ENCODE measurements at regions not wholly inside any gene's neighbourhood (a gene's known extent, or its start where the extent isn't known, plus 50 kb on each side); places are given as distances from the start of the nearest gene placed in this dataset.

DNA sequence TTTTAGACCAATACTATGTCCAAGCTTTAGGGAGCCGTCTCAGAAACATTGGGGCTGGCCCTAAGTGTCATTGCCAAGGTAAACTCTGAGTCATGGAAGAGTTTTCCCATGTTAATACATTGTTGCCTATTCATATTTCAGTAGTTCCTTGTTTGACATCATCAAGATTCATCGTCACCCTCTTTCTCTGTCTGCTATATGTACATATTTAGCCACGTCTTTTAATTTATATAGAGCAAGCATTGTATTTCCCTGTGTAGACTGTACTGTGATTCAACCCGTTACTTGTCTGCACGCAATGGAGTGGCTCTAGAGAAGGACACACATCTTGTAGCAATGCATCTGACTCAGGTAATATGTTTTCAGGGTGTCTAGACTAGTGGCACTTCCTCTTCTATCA lies 217.9 kb upstream of the TPK1 start:
- Histone ChIP-seq H3K4me1 (no peaks in the 10 kb centered on the region), H3K4me3 (no peak overlapping the region), H3K27ac (no peak overlapping the region), H3K36me3 (no peaks in the 10 kb centered on the region), H3K9me3 (no peaks in the 10 kb centered on the region), H3K27me3 (no peaks in the 10 kb centered on the region)
- DNase-seq = no peak
- WGBS, 2 donors = 80 to 86% methylated on average over 5 of the region's 5 CpGs
- TF ChIP-seq POLR2A (IDR thresholded peaks at IDR 0.05) (no peak), EP300 (IDR thresholded peaks at IDR 0.05) (no peak), POLR2AphosphoS5 (IDR thresholded peaks at IDR 0.05) (no peak)
- TF ChIP-seq, protein P1, sequence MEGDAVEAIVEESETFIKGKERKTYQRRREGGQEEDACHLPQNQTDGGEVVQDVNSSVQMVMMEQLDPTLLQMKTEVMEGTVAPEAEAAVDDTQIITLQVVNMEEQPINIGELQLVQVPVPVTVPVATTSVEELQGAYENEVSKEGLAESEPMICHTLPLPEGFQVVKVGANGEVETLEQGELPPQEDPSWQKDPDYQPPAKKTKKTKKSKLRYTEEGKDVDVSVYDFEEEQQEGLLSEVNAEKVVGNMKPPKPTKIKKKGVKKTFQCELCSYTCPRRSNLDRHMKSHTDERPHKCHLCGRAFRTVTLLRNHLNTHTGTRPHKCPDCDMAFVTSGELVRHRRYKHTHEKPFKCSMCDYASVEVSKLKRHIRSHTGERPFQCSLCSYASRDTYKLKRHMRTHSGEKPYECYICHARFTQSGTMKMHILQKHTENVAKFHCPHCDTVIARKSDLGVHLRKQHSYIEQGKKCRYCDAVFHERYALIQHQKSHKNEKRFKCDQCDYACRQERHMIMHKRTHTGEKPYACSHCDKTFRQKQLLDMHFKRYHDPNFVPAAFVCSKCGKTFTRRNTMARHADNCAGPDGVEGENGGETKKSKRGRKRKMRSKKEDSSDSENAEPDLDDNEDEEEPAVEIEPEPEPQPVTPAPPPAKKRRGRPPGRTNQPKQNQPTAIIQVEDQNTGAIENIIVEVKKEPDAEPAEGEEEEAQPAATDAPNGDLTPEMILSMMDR (IDR thresholded peaks at IDR 0.05) = no peak
- intact Hi-C loops (cut with DNase I) = no loop called here

DNA sequence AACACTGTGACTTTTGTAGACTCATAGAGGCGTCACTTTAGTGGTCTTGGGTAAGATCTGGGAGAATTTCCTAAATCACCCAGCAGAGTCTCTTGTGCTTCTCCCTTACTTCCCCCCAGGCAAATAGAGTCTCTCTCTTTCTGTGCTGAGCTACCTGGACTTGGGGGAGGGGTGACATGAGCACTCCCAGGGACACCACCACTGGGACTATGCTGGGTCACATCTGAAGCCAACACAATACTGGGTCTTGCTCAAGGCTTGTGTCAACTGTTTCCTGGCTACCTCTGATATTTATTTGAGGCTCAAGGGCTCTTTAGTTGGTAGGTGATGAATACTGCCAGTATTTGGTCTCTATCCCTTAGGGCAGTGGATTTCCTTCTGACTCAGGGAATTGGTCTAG lies 214.6 kb upstream of the TPK1 start:
- H3K27me3 ChIP-seq = no peaks in the 10 kb centered on the region
- no peaks in the 10 kb centered on the region for H3K36me3 ChIP-seq
- intact Hi-C loops (cut with DNase I) = no loop called here
- 87 to 92% methylated on average over 1 of the region's 1 CpG for WGBS, 2 donors
- no peaks in the 10 kb centered on the region for H3K4me1 ChIP-seq
- H3K27ac ChIP-seq = no peak overlapping the region
- TF ChIP-seq POLR2AphosphoS5 (IDR thresholded peaks at IDR 0.05) = no peak
- no peak for TF ChIP-seq POLR2A (IDR thresholded peaks at IDR 0.05)
- no peak for TF ChIP-seq EP300 (IDR thresholded peaks at IDR 0.05)
- TF ChIP-seq, protein P1 (IDR thresholded peaks at IDR 0.05) = no peak
- DNase-seq = no peak
- H3K9me3 ChIP-seq = no peaks in the 10 kb centered on the region
- H3K4me3 ChIP-seq = no peak overlapping the region

DNA sequence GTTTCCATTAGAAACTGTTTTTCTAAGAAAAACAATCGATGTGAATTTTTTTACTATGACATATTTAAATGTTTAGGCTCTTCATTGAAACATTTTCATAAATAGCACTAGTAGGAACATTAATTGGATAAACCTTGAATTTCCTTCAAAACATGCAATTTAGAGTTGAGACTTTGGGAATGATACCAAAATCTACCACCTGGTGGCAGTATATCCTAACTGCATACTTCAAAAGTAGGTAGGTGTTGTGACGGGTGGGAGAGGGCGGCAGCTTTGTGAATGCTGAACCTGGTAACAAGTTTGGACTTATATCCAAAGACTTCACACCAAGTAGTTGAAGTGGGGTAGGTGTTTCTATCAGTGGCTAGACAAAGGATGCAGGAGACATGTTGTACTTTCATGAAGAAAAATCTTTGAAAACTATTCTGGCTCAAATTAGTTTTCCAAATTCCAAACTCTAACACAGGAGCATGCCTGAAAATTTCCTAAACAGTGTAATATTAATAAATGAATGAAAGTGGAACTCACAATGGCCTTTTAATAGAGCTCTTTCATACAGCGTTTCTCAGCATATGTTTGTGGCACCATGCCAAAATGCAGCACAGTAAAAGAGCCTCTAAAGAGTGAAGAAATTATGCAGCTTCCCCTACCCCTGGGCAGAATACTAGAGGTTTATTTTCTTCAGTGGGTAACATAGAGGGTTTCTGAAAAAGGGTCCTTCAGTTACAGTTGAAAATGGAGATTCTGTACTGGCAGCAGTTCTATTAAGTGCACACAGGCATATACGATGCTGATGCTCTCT lies 201.0 kb upstream of the TPK1 start:
- Histone ChIP-seq H3K4me1 (peaks cover 0 to 6% (median 0%) of the 10 kb centered on the region in 4 donors), H3K27ac (no peak overlapping the region), H3K27me3 (peaks cover 0 to 2% (median 0%) of the 10 kb centered on the region in 3 donors), H3K36me3 (no peaks in the 10 kb centered on the region), H3K4me3 (no peak overlapping the region), H3K9me3 (peaks cover 0 to 7% (median 0%) of the 10 kb centered on the region in 4 donors)
- WGBS, 2 donors = 9 to 23% methylated on average over 5 of the region's 5 CpGs
- intact Hi-C loops (cut with DNase I) = no loop called here
- DNase-seq = no peak
- TF ChIP-seq, protein P1 (IDR thresholded peaks at IDR 0.05) = peak; percentile 5 to 62 (median 40)
- TF ChIP-seq POLR2A (IDR thresholded peaks at IDR 0.05) = no peak

DNA sequence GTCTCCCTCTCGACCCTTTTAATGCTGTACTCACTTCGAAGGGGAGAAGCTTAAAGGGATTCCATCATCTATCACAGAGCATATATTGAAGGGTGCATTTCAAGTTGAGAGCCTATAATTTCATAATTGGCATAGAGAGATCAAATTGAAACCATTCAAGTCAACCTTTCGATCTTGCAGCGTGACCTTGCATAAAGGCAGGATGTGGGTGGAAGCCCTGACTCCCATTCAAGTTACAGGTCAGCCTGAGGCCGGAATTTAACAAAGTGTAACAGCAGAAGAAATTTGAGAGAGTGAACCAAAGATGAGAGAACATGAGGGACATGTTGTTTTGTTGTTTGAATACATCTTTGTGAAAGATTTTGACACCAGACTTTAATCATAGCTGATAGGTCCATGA lies 195.3 kb upstream of the TPK1 start:
- intact Hi-C loops (cut with DNase I) = no loop called here

More for the DNA sequence above, 195.3 kb upstream of the TPK1 start:
- no peak for DNase-seq
- H3K9me3 ChIP-seq = peaks cover 0 to 7% (median 0%) of the 10 kb centered on the region in 4 donors
- WGBS, 2 donors = 61 to 65% methylated on average over 5 of the region's 5 CpGs
- no peak overlapping the region for H3K27ac ChIP-seq
- H3K4me3 ChIP-seq = no peak overlapping the region
- no peak for TF ChIP-seq POLR2A (IDR thresholded peaks at IDR 0.05)
- TF ChIP-seq POLR2AphosphoS5 (IDR thresholded peaks at IDR 0.05) = no peak
- TF ChIP-seq EP300 (IDR thresholded peaks at IDR 0.05) = no peak
- TF ChIP-seq, protein P1 (IDR thresholded peaks at IDR 0.05) = no peak
- H3K4me1 ChIP-seq = no peaks in the 10 kb centered on the region
- peaks cover 0 to 2% (median 0%) of the 10 kb centered on the region in 3 donors for H3K27me3 ChIP-seq
- no peaks in the 10 kb centered on the region for H3K36me3 ChIP-seq

Data from sigmoid colon (tissue), 6 donors.